HCT116 (cell line): ENCODE measurements at regions not wholly inside any gene's neighbourhood (a gene's known extent, or its start where the extent isn't known, plus 50 kb on each side); places are given as distances from the start of the nearest gene placed in this dataset.

Experiments used
- ATAC-seq: fragments of 200-7000 bp; cut with Tn5 transposase; 2 replicates; pipeline ENCODE4 v1.9.1; 2020; ENCODE audit warnings: mild to moderate bottlenecking, moderate library complexity
- BruUV-seq: library from RNA; stranded (reverse); fragments of 400-500 nt; replicated peaks from 2 replicates; lab custom pipeline; 2021; lab: Mats Ljungman, UMichigan
- CTCF ChIA-PET: fragments of 300-600 bp; sonication (Branson Sonifier 250); formaldehyde crosslinking; loops from one replicate; lab custom pipeline; 2021; ENCODE audit warnings: antibody characterized with exemption; lab: Charles Lee
- POLR2A ChIA-PET: fragments of 300-600, 350-600 bp; sonication (Branson Sonifier 250); formaldehyde crosslinking; loops from one replicate; lab custom pipeline; 2021; ENCODE audit warnings: antibody characterized with exemption; lab: Charles Lee
- RAD21 ChIA-PET, 2 experiments: fragments of 300-600 bp; sonication (Branson Sonifier 250); formaldehyde crosslinking; loops; one replicate each; lab custom pipeline; 2023; ENCODE audit warnings: low total read pairs in 2 of 2; ENCODE audit not compliant: uncharacterized antibody in 2 of 2, unreplicated experiment in 2 of 2, low non-redundant PET in 1 of 2; lab: Charles Lee
- DNase-seq: peaks from one replicate; pipeline ENCODE4 v3.0.0-alpha.2; 2010; ENCODE audit warnings: low read depth, low spot score
- H2AFZ ChIP-seq: fragments of 200-600 bp; shearing (Covaris generic), sonication (generic); 2 replicates; pipeline ENCODE4 v1.6.1; 2017; ENCODE audit warnings: low read depth, mixed run types, mixed read lengths, antibody characterized with exemption, low read length; ENCODE audit not compliant: poor library complexity, severe bottlenecking
- H3K27ac ChIP-seq: 2 replicates; pipeline ENCODE4 v1.5.1; 2012; ENCODE audit warnings: low read depth, low read length
- H3K27me3 ChIP-seq: fragments of 200-600 bp; sonication (generic); 2 replicates; pipeline ENCODE4 v1.6.1; 2016; ENCODE audit warnings: mixed run types, low read length, mixed read lengths; ENCODE audit not compliant: insufficient read depth
- H3K36me3 ChIP-seq, 2 experiments: fragments of 200-500 bp in 1 of 2; fragments of 200-600 bp in 1 of 2; sonication (Bioruptor generic) in 1 of 2; sonication (generic) in 1 of 2; 2 replicates each; pipeline versions ENCODE4 v1.5.1 to v1.6.1; 2014 to 2016; ENCODE audit warnings: low read length in 2 of 2, inconsistent platforms in 1 of 2, mixed read lengths in 1 of 2, mixed run types in 1 of 2; ENCODE audit not compliant: insufficient read depth in 2 of 2, control insufficient read depth in 1 of 2
- H3K4me1 ChIP-seq, 2 experiments: fragments of 200-600 bp in 1 of 2; sonication (generic) in 1 of 2; 2 replicates each; pipeline versions ENCODE4 v1.5.1 to v1.6.1; 2012 to 2017; ENCODE audit warnings: low read length in 2 of 2, inconsistent platforms in 1 of 2, mild to moderate bottlenecking in 1 of 2, mixed read lengths in 1 of 2, mixed run types in 1 of 2, moderate library complexity in 1 of 2; ENCODE audit not compliant: insufficient read depth in 2 of 2, control insufficient read depth in 1 of 2
- H3K4me2 ChIP-seq: fragments of 200-600 bp; sonication (generic); 2 replicates; pipeline ENCODE4 v1.6.1; 2017; ENCODE audit warnings: mixed run types, low read length, mixed read lengths
- H3K4me3 ChIP-seq, 2 experiments: fragments of 200-600 bp in 1 of 2; sonication (generic) in 1 of 2; replicated peaks in 1 of 2; 2 replicates each; pipeline ENCODE4 v1.5.1; 2011 to 2016; ENCODE audit warnings: low read length in 2 of 2, control low read depth in 1 of 2, low read depth in 1 of 2, mild to moderate bottlenecking in 1 of 2, mixed read lengths in 1 of 2, mixed run types in 1 of 2
- H3K79me2 ChIP-seq: fragments of 200-600 bp; sonication (generic); 2 replicates; pipeline ENCODE4 v1.6.1; 2017; ENCODE audit warnings: mild to moderate bottlenecking, mixed run types, low read length, moderate library complexity, mixed read lengths; ENCODE audit not compliant: insufficient read depth
- H3K9ac ChIP-seq: fragments of 200-600 bp; sonication (generic); 2 replicates; pipeline ENCODE4 v1.6.1; 2016; ENCODE audit warnings: low read length, mixed read lengths
- H3K9me2 ChIP-seq: fragments of 200-600 bp; sonication (generic), shearing (Covaris generic); 2 replicates; pipeline ENCODE4 v1.6.1; 2017; ENCODE audit warnings: mixed run types, mild to moderate bottlenecking, moderate library complexity; ENCODE audit not compliant: insufficient read depth
- H3K9me3 ChIP-seq, 2 experiments: fragments of 200-500 bp in 1 of 2; fragments of 200-600 bp in 1 of 2; sonication (Bioruptor generic) in 1 of 2; sonication (generic) in 1 of 2; 2 replicates each; pipeline ENCODE4 v1.6.1; 2014 to 2017; ENCODE audit warnings: low read length in 2 of 2, mixed read lengths in 2 of 2, inconsistent platforms in 1 of 2, low read depth in 1 of 2, mild to moderate bottlenecking in 1 of 2, mixed run types in 1 of 2, moderate library complexity in 1 of 2; ENCODE audit not compliant: control insufficient read depth in 1 of 2, insufficient read depth in 1 of 2
- H4K20me1 ChIP-seq: fragments of 200-600 bp; sonication (generic), shearing (Covaris generic); 2 replicates; pipeline ENCODE4 v1.6.1; 2017; ENCODE audit warnings: mixed run types, mild to moderate bottlenecking, moderate library complexity; ENCODE audit not compliant: insufficient read depth
- ATF3 ChIP-seq: IDR thresholded peaks from 2 replicates; pipeline ENCODE4 v1.6.1; 2012
- CTCF ChIP-seq, 3 experiments: fragments of 200-600 bp in 1 of 3; sonication (generic) in 1 of 3; IDR thresholded peaks in 2 of 3; conservative IDR thresholded peaks in 1 of 3; 2 replicates each; pipeline ENCODE4 v1.5.1; 2012 to 2017; ENCODE audit warnings: low read depth in 2 of 3, low read length in 2 of 3, antibody characterized with exemption in 1 of 3, borderline replicate concordance in 1 of 3, control low read depth in 1 of 3, mild to moderate bottlenecking in 1 of 3, mixed read lengths in 1 of 3, mixed run types in 1 of 3, moderate library complexity in 1 of 3; ENCODE audit not compliant: insufficient read depth in 1 of 3
- EGR1 ChIP-seq: IDR thresholded peaks from 2 replicates; pipeline ENCODE4 v1.6.1; 2012; ENCODE audit warnings: low read depth
- ELF1 ChIP-seq: IDR thresholded peaks from 2 replicates; pipeline ENCODE4 v1.6.1; 2012; ENCODE audit warnings: low read depth, borderline replicate concordance
- EZH2 ChIP-seq: fragments of 200-600 bp; sonication (generic); IDR thresholded peaks from 2 replicates; pipeline ENCODE4 v1.6.1; 2017; ENCODE audit warnings: antibody characterized with exemption, mixed run types
- FOSL1 ChIP-seq: IDR thresholded peaks from 2 replicates; pipeline ENCODE4 v1.6.1; 2012; ENCODE audit warnings: low read depth
- POLR2A ChIP-seq: IDR thresholded peaks from 2 replicates; pipeline ENCODE4 v1.7.0; 2011; ENCODE audit warnings: borderline replicate concordance; ENCODE audit not compliant: insufficient read depth, insufficient read length; ENCODE audit errors: extremely low read depth
- POLR2AphosphoS5 ChIP-seq: IDR thresholded peaks from 2 replicates; pipeline ENCODE4 v1.6.1; 2011; ENCODE audit warnings: mild to moderate bottlenecking, low read depth, low read length, moderate library complexity
- SP1 ChIP-seq: IDR thresholded peaks from 2 replicates; pipeline ENCODE4 v1.6.1; 2012; ENCODE audit warnings: low read depth
- SRF ChIP-seq: IDR thresholded peaks from 2 replicates; pipeline ENCODE4 v1.6.1; 2012; ENCODE audit warnings: low read depth
- YY1 ChIP-seq: IDR thresholded peaks from 2 replicates; pipeline ENCODE4 v1.6.1; 2011; ENCODE audit warnings: low read length, low read depth, moderate library complexity, mild to moderate bottlenecking; ENCODE audit not compliant: insufficient replicate concordance; ENCODE audit errors: extremely low read depth
- intact Hi-C: fragments of 100-400 bp; cut with micrococcal nuclease; formaldehyde crosslinking; loops from 2 replicates; pipeline ENCODE4 v1.10.0; 2022

GRCh38 chr18:34397286-34397896, 172.7 kb upstream of the NOL4 start:
- ATAC-seq, result no peak
- no peak overlapping the region for H3K4me3 ChIP-seq
- intact Hi-C loops, result no loop called here
- TF ChIP-seq CTCF (IDR thresholded peaks at IDR 0.05 in 2 of 3, conservative IDR thresholded peaks at IDR 0.05 in 1 of 3; ENCODE audit: borderline replicate concordance in 1 of 3, insufficient read depth in 1 of 3, low read depth in 2 of 3, low read length in 2 of 3) (no peak), YY1 (no peak), ATF3 (no peak), FOSL1 (no peak), ELF1 (no peak), SP1 (no peak), POLR2A (no peak), SRF (no peak), EZH2 (no peak), POLR2AphosphoS5 (no peak), EGR1 (no peak)
- TF ChIP-seq, all 23 proteins: peak for 0
- Histone ChIP-seq H3K79me2 (no peaks in the 10 kb centered on the region), H3K27ac (no peak overlapping the region), H3K27me3 (no peaks in the 10 kb centered on the region), H3K9me2 (no peaks in the 10 kb centered on the region), H3K36me3 (no peaks in the 10 kb centered on the region), H3K9ac (no peak overlapping the region), H3K9me3 (no peaks in the 10 kb centered on the region; a peak in 2 of 4 replicates), H3K4me2 (no peak overlapping the region), H4K20me1 (no peaks in the 10 kb centered on the region), H2AFZ (no peak overlapping the region), H3K4me1 (no peaks in the 10 kb centered on the region)
- CTCF ChIA-PET, result no interaction called here
- no peak for DNase-seq
- POLR2A ChIA-PET, result no interaction called here
- RAD21 ChIA-PET, result no interaction called here
- no TSS peak for BruUV-seq
